Activated naive CD8-positive, alpha-beta T cell treated with anti-CD3 and anti-CD28 coated beads, Interleukin-2, amount 10 ng/mL, durations not matched to agents 7 days and 5 days (primary cell): ENCODE measurements at regions not wholly inside any gene's neighbourhood (a gene's known extent, or its start where the extent isn't known, plus 50 kb on each side); places are given as distances from the start of the nearest gene placed in this dataset.
"Not testable (repeated sequence)": the region's sequence is repeated elsewhere in the genome, so short reads cannot be mapped to it uniquely, and the experiment has no call there.

ENCODE experiments used
- ATAC-seq: fragments of 150-1000 bp; cut with Tn5 transposase; one replicate; pipeline ENCODE4 v1.10.0; 2021; ENCODE audit warnings: low read depth, moderate library complexity
- POLR2A ChIA-PET: fragments of 350-600 bp; sonication (Branson Sonifier 250); formaldehyde crosslinking; loops from one replicate; lab custom pipeline; 2021; ENCODE audit warnings: antibody characterized with exemption; lab: Charles Lee
- DNase-seq: peaks from one replicate; pipeline ENCODE4 v3.0.0; 2021
- H3K27ac Mint-ChIP-seq: one replicate; pipeline ENCODE4 v1.8.0; 2022; ENCODE audit warnings: mild to moderate bottlenecking, mixed read lengths
- H3K27me3 Mint-ChIP-seq: one replicate; pipeline ENCODE4 v1.8.0; 2022; ENCODE audit warnings: mild to moderate bottlenecking, moderate library complexity, mixed read lengths
- H3K36me3 Mint-ChIP-seq: one replicate; pipeline ENCODE4 v1.8.0; 2021; ENCODE audit warnings: mild to moderate bottlenecking, mixed read lengths
- H3K4me1 Mint-ChIP-seq: one replicate; pipeline ENCODE4 v1.8.0; 2021; ENCODE audit warnings: mixed read lengths
- H3K4me3 Mint-ChIP-seq: one replicate; pipeline ENCODE4 v1.8.0; 2022; ENCODE audit warnings: mild to moderate bottlenecking, moderate library complexity, mixed read lengths
- H3K9me3 Mint-ChIP-seq: one replicate; pipeline ENCODE4 v1.8.0; 2021; ENCODE audit warnings: mixed read lengths

GRCh38 chr2:48201435-48201834 lies 113.0 kb upstream of the FOXN2 start:
- H3K4me1 Mint-ChIP-seq, H3K27me3 Mint-ChIP-seq, ATAC-seq, H3K9me3 Mint-ChIP-seq, H3K36me3 Mint-ChIP-seq, POLR2A ChIA-PET, H3K4me3 Mint-ChIP-seq, H3K27ac Mint-ChIP-seq, DNase-seq: not testable (repeated sequence)

GRCh38 chr2:48202863-48203642 lies 111.4 kb upstream of the FOXN2 start:
- H3K4me3 Mint-ChIP-seq, result no peak overlapping the region
- H3K9me3 Mint-ChIP-seq, result no peaks in the 10 kb centered on the region
- H3K27ac Mint-ChIP-seq, result no peak overlapping the region
- no peaks in the 10 kb centered on the region for H3K4me1 Mint-ChIP-seq
- no peaks in the 10 kb centered on the region for H3K36me3 Mint-ChIP-seq
- ATAC-seq (no peak), DNase-seq (no peak)
- H3K27me3 Mint-ChIP-seq, result no peaks in the 10 kb centered on the region
- POLR2A ChIA-PET, result no interaction called here

- no peaks in the 10 kb centered on the region for H3K36me3 Mint-ChIP-seq
- DNase-seq, result no peak
- POLR2A ChIA-PET, result no interaction called here
- ATAC-seq, result no peak
- H3K27me3 Mint-ChIP-seq, result no peaks in the 10 kb centered on the region
- H3K9me3 Mint-ChIP-seq, result no peaks in the 10 kb centered on the region
- no peak overlapping the region for H3K27ac Mint-ChIP-seq
- H3K4me1 Mint-ChIP-seq, result no peaks in the 10 kb centered on the region
- no peak overlapping the region for H3K4me3 Mint-ChIP-seq
Observed at GRCh38 chr2:48203668-48204067, 110.8 kb upstream of the FOXN2 start.

GRCh38 chr2:48204750-48205136 lies 109.7 kb upstream of the FOXN2 start:
- no peak for DNase-seq
- Mint-ChIP-seq H3K9me3 (no peaks in the 10 kb centered on the region), H3K27me3 (no peaks in the 10 kb centered on the region), H3K4me3 (no peak overlapping the region), H3K36me3 (no peaks in the 10 kb centered on the region), H3K27ac (no peak overlapping the region), H3K4me1 (no peaks in the 10 kb centered on the region)
- POLR2A ChIA-PET, result no interaction called here
- ATAC-seq, result no peak

- Mint-ChIP-seq H3K27ac (no peak overlapping the region), H3K4me3 (no peak overlapping the region), H3K27me3 (no peaks in the 10 kb centered on the region), H3K4me1 (no peaks in the 10 kb centered on the region), H3K36me3 (no peaks in the 10 kb centered on the region), H3K9me3 (no peaks in the 10 kb centered on the region)
- no peak for DNase-seq
- POLR2A ChIA-PET, result no interaction called here
- ATAC-seq, result no peak
Observed at GRCh38 chr2:48205137-48205798, 109.2 kb upstream of the FOXN2 start.

GRCh38 chr2:48206056-48206656 lies 108.3 kb upstream of the FOXN2 start:
- H3K27ac Mint-ChIP-seq, POLR2A ChIA-PET, H3K4me1 Mint-ChIP-seq: not testable (repeated sequence)

GRCh38 chr2:48207201-48207641 lies 107.3 kb upstream of the FOXN2 start:
- POLR2A ChIA-PET, result no interaction called here
- ATAC-seq (no peak), DNase-seq (no peak)
- no peaks in the 10 kb centered on the region for H3K4me1 Mint-ChIP-seq
- peaks cover 2% of the 10 kb centered on the region for H3K9me3 Mint-ChIP-seq
- H3K27ac Mint-ChIP-seq, result no peak overlapping the region
- H3K27me3 Mint-ChIP-seq, result no peaks in the 10 kb centered on the region
- no peaks in the 10 kb centered on the region for H3K36me3 Mint-ChIP-seq
- no peak overlapping the region for H3K4me3 Mint-ChIP-seq

More at GRCh38 chr2:48206056-48206656, 108.3 kb upstream of the FOXN2 start:
- H3K27me3 Mint-ChIP-seq, H3K9me3 Mint-ChIP-seq, H3K36me3 Mint-ChIP-seq, H3K4me3 Mint-ChIP-seq, ATAC-seq, DNase-seq: not testable (repeated sequence)

- DNase-seq (no peak), ATAC-seq (no peak)
- no peak overlapping the region for H3K4me3 Mint-ChIP-seq
- no peak overlapping the region for H3K27ac Mint-ChIP-seq
- no peaks in the 10 kb centered on the region for H3K4me1 Mint-ChIP-seq
- H3K27me3 Mint-ChIP-seq, result no peaks in the 10 kb centered on the region
- H3K36me3 Mint-ChIP-seq, result no peaks in the 10 kb centered on the region
- POLR2A ChIA-PET, result interaction anchor here (0.7 kb wide), 1 partner anchor 13 kb away, joined by 3 read pairs; no protein-coding TSS in a partner anchor
- H3K9me3 Mint-ChIP-seq, result peaks cover 5% of the 10 kb centered on the region
Observed at GRCh38 chr2:48207851-48208250, 106.6 kb upstream of the FOXN2 start.

GRCh38 chr2:48209214-48209885 lies 105.1 kb upstream of the FOXN2 start:
- no peaks in the 10 kb centered on the region for H3K36me3 Mint-ChIP-seq
- no peaks in the 10 kb centered on the region for H3K4me1 Mint-ChIP-seq
- POLR2A ChIA-PET, result no interaction called here
- DNase-seq (no peak), ATAC-seq (no peak)
- H3K4me3 Mint-ChIP-seq, result no peak overlapping the region
- peaks cover 5% of the 10 kb centered on the region for H3K9me3 Mint-ChIP-seq
- H3K27me3 Mint-ChIP-seq, result no peaks in the 10 kb centered on the region
- no peak overlapping the region for H3K27ac Mint-ChIP-seq

- Mint-ChIP-seq H3K27ac (no peak overlapping the region), H3K4me1 (no peaks in the 10 kb centered on the region), H3K27me3 (no peaks in the 10 kb centered on the region), H3K9me3 (peaks cover 5% of the 10 kb centered on the region), H3K36me3 (no peaks in the 10 kb centered on the region), H3K4me3 (no peak overlapping the region)
- ATAC-seq (no peak), DNase-seq (no peak)
- POLR2A ChIA-PET, result no interaction called here
Observed at GRCh38 chr2:48210189-48210588, 104.3 kb upstream of the FOXN2 start.

GRCh38 chr2:48213646-48214045 lies 100.8 kb upstream of the FOXN2 start:
- Mint-ChIP-seq H3K4me3 (no peak overlapping the region), H3K4me1 (no peaks in the 10 kb centered on the region), H3K9me3 (peaks cover 5% of the 10 kb centered on the region), H3K27me3 (no peaks in the 10 kb centered on the region), H3K27ac (no peak overlapping the region), H3K36me3 (no peaks in the 10 kb centered on the region)
- no peak for ATAC-seq
- POLR2A ChIA-PET, result no interaction called here
- DNase-seq, result no peak

GRCh38 chr2:48218169-48218568 lies 96.3 kb upstream of the FOXN2 start:
- no peaks in the 10 kb centered on the region for H3K36me3 Mint-ChIP-seq
- H3K4me1 Mint-ChIP-seq, result peaks cover 2% of the 10 kb centered on the region
- ATAC-seq (no peak), DNase-seq (no peak)
- no peak overlapping the region for H3K4me3 Mint-ChIP-seq
- H3K27me3 Mint-ChIP-seq, result no peaks in the 10 kb centered on the region
- H3K27ac Mint-ChIP-seq, result no peak overlapping the region
- H3K9me3 Mint-ChIP-seq, result no peaks in the 10 kb centered on the region
- POLR2A ChIA-PET, result no interaction called here

GRCh38 chr2:48219234-48219554 lies 95.3 kb upstream of the FOXN2 start:
- POLR2A ChIA-PET, result no interaction called here
- Mint-ChIP-seq H3K27ac (no peak overlapping the region), H3K27me3 (no peaks in the 10 kb centered on the region), H3K9me3 (peaks cover 1% of the 10 kb centered on the region), H3K4me1 (peaks cover 2% of the 10 kb centered on the region), H3K4me3 (no peak overlapping the region), H3K36me3 (no peaks in the 10 kb centered on the region)
- DNase-seq (no peak), ATAC-seq (no peak)
